ENCODE measurements at regions not wholly inside any gene's neighbourhood (a gene's known extent, or its start where the extent isn't known, plus 50 kb on each side); places are given as distances from the start of the nearest gene placed in this dataset.
A peak's percentile ranks its signal among the peaks of the same experiment; 100 is the strongest.
"Not testable (repeated sequence)": the region's sequence is repeated elsewhere in the genome, so short reads cannot be mapped to it uniquely, and the experiment has no call there.

- not testable (repeated sequence) for DNase-seq
Observed at GRCh38 chr20:52424357-52424942, 232.9 kb upstream of the ZFP64 start.

DNA sequence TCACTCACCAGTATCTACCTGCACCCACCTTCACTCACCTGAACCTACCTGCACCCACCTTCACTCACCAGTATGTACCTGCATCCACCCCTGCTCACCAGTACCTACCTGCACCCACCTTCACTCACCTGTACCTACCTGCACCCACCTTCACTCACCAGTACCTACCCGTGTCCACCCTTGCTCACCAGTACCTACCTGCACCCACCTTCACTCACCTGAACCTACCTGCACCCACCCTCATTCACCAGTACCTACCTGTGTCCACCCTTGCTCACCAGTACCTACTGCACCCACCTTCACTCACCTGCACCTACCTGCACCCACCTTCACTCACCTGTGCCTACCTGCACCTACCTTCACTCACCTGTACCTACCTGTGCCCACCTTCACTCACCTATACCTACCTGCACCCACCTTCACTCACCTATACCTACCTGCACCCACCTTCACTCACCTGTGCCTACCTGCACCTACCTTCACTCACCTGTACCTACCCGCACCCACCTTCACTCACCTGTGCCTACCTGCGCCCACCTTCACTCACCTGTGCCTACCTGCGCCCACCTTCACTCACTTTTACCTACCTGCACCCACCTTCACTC lies 232.1 kb upstream of the ZFP64 start:
- DNase-seq: not testable (repeated sequence)

GRCh38 chr20:52422574-52423336 lies 231.2 kb upstream of the ZFP64 start:
- DNase-seq: no peak

DNA sequence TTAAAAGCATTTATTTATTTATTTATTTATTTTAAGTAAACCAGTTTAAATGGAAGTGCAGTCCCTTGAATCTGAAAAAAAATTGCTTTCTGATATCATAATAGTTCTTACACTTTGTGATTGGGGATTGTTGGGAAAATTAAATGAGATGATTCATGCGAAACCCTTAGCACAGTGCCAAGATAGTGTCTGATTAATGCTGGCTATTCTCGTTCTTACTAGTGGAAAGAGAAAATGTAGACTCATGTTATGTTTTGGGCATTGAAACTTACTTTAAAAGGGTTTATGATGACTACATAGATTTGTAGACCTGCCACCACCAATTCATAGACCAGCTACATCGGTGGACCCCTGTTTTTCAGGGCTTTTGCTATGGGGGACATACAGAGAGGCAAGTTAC lies 229.2 kb upstream of the ZFP64 start:
- DNase-seq: no peak

DNA sequence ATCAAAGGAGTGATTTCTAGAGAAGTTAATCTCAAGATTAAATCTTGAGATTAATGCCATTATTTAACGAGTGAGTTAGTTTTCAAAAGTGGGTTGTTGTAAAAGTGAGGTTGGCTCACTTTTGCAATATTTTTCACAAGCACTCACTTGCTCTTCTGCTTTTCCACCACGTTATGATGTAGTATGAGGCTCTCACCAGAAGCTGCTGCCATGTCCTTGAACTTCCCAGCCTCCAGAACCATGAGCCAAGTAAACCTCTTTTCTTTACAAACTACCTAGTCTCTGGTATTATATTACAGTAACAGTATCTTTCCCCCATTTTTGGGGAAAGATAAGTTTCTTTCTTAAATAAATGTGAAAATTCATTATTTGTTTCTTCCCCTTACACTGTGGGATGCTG lies 227.6 kb upstream of the ZFP64 start:
- DNase-seq: no peak

DNA sequence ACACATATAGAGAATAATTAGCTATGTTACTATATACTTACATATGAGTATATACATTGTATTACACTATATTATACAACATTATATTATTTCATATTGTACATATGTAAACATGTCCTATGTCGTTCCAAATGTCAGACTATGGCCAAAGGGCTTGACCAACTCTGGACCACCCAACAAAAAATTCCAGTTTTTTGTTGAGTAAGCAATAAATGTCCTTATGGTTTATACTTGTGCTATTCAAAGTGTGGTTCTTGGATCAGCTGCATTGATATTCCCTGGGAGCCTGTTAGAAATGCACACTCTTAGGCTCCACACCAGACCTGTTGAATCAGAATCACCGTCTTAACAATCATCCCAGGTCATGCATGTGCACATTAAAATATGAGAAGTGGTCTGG lies 225.4 kb upstream of the ZFP64 start:
- no peak for DNase-seq

- no peak for DNase-seq
Observed at GRCh38 chr20:52411611-52412010, 220.0 kb upstream of the ZFP64 start.

DNA sequence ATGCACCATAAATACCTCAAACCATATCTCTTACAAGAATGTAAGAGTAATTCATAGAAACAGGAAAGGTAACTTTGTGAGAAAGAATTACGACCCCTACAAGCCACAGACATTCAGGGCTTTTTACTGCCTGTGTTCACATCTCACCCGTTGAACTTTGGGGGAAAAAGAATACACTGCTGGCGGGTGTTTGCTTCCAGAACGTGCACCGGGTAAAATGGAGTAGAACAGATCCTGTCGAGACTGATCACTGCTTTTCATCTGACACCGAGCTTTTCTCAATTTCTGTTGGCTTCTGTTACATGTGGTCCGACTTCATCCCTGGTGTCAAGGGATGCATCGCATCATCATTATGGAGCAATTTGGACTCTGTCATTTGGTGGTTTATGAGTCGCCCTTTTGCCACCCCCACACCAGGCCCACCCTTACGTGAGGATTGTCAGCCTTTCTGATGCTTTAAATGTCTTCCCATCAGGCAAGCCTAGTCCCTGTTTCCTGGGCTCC lies 219.2 kb upstream of the ZFP64 start:
- no peak for DNase-seq

GRCh38 chr20:52410182-52410647 lies 218.6 kb upstream of the ZFP64 start:
- DNase-seq: no peak

DNA sequence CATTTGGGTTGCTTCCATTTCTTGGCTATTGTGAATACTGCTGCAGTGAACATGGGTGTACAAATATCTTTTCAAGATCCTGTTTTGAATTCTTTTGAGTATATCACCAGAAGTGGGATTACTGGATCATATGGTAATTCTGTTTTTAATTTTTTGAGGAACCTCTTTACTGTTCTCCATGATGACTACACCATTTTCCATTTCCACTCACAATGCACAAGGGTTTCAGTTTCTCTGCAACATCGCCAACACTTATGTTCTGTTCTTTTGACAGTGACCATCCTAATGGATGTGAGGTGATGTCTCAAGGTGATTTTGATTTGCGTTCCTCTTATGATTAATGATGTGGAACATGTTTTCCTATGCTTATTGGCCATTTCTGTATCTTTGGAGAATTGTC lies 214.4 kb upstream of the ZFP64 start:
- no peak for DNase-seq

DNA sequence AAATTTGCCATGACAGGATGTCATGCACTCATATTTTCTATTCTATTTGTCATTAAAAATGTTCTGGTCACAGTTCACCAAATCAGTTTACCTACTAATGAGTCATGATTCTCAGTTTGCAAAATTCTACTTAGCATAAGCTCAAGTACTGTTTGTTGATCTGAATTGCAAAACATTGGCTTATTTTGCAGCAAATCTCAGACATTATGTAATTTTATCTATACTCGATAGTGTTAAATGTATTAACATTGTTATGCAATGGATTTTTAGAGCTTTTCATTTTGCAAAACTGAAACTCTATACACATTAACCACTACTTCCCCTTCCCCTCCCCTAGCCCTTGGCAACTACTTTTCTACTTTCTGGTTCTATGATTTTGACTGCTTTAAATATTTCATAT lies 213.8 kb upstream of the ZFP64 start:
- DNase-seq: no peak

- no peak for DNase-seq
Observed at GRCh38 chr20:52404671-52405070, 213.1 kb upstream of the ZFP64 start.

DNA sequence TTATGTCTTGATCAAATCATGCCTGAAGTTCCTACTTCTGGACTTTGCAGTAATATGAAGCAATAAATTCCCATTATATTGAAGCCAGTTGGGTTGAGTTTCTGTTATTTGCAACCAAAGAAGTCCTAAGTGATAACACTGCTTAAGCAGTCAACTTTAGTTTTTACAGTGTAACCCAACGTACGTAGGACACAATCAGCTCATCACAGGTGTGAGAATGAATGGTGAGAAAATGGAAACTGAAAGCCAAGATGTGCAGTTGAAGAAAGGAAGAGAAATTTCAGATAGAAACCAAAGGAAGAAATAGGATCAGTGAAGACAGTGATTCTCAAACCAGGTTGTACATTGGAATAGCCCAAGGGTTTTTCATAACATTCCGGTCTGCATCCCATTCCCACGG lies 211.4 kb upstream of the ZFP64 start:
- DNase-seq: no peak

GRCh38 chr20:52402514-52402913 lies 210.9 kb upstream of the ZFP64 start:
- DNase-seq: no peak

GRCh38 chr20:52401431-52401830 lies 209.9 kb upstream of the ZFP64 start:
- DNase-seq: no peak

GRCh38 chr20:52399352-52399751 lies 207.8 kb upstream of the ZFP64 start:
- no peak for DNase-seq

DNA sequence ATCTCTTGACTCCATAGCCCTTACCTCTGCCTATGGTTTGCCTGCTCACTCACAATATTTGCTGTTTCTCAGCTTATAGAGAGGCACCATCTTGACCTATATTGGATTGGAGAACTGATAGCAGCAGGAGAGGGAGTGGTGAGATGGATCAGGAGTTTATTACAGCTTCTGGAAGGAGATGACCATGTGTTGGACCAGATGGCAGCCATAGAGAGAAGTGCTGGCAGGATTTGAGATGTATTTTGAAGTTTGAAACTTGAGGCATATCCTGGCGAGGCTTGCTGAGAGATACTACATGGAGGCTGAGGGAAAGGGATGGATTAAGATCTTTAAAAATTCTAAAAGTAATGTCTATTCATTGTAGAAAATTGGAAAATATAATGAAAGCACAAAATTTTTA lies 198.0 kb upstream of the ZFP64 start:
- DNase-seq: no peak

DNA sequence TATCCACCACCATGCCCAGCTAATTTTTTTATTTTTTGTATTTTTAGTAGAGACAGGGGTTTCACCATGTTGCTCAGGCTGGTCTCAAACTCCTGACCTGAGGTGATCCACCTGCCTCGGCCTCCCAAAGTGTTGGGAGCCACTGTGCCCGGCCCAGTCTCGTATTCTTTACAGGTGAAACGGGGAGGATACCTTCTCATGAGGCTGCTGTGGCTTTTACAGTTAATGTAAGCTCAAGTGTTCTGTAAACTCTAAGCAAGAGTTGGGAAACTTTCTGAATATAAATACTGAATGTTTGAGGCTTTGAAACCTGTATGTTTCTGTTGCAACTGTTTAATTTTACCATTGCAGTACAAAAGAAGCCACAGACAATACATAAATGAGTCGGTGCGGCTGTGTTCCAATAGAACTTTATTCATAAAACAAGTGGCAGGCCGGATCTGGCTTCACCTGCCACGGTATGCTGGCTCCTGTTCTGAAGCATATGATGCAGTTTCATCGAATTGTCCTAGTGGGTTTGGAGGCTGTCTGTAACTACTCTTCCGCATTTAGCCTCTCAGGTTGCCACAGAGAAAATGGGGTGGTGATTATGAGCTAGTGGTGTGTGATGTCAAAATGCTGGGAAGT lies 192.5 kb upstream of the ZFP64 start:
- no peak for DNase-seq

DNA sequence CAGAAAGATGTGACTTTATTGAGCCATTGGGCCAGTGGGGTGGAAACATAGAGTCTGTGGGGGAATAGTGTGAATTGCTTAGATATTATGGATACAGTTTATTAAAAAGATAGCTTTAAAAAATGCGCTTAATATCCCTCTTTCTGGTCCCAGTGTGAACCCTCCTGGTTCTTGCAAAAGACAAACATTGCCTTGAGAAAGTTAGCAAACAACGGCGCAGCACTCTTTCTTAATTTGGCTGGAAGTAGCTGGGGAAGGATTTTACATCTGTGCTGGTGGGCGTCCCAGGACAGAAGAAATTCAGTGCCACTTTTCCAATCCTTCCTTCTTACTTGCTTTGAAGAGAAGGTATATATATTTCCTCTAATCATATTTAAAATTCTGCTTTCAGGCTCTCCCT lies 191.4 kb upstream of the ZFP64 start:
- no peak for DNase-seq

DNA sequence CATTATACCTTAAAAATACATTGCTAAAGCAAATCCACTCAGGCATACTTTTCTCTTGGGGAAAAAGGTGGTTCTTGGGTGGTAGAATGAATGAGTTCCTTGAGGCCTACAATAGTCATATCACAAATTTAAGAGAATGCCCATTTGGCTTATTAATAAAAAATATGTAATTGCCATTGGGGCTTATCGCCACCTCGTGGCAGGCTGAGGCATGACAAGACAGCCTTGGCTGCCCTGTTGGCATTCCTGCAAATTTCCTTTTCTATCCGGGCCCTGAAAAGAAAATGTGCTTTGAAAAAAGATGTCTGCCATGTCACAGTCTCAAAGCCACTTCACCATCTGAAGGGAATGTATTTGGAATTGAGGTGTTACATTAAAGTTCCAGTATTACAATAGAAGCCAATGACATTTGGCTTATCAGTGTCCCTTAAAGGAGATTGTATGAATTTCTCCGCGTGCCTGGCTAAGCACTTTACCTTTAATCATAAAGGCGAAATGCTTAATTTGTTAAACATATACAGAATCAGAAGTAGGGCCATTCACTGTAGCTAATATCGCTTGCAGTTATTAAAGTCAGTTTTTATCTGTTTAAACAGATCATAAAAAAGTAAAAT lies 188.3 kb upstream of the ZFP64 start:
- DNase-seq: peak; percentile 14

DNA sequence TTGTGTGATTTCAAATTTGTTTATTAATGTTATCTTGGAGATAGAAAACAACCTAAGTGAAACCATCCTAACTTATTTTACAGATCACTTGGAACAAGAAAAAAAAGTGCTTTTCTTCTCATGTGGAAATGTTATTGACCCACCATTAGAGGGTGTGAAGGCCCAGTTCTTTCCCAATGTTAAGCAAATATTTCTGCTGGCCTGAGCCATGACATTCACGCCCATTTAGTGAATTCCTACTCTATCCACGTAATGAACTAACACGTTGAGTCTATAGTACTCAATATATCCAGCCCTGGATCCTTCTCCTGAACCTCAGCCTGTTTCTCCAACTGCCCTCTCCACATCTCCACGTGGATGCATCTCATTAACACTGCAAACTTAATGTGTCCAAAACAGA lies 180.6 kb upstream of the ZFP64 start:
- DNase-seq: no peak

DNA sequence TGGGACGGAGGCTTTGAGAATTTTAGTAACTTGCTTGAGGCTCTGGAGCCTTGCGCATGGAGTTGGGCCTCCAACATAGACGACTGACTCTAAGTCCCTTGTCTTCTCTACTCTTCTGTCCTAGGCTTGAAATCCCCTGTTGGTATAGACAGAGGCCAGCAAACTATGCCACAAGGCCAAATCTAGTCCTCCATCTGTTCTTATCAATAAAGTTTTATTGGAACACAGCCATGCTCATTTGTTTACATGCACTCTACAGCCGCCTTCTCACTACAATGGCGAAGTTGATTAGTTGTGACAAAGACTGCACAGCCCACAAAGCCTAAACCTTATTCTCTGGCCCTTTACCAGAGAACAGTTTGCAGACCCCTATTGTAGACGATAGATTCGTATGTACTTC lies 174.1 kb upstream of the ZFP64 start:
- no peak for DNase-seq

DNA sequence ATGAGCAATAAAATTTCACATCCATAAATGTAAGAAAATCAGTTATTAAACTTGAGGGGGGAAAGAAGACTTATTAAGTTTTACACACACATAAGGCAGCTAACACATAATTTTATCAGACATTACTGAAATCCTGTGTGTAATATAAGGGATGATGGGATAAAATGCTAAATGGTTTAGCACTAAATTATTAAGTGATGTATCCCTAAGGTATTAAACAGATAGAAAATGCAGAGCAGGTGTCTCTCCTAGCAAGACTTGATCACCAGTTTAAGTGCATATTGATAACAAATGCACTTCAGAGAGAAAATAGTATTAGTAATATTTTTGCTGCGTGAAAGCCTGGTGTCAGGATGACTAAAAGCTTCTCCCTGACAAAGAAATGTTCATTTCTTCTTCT lies 172.8 kb upstream of the ZFP64 start:
- DNase-seq: no peak
